ENCODE measurements at regions not wholly inside any gene's neighbourhood (a gene's known extent, or its start where the extent isn't known, plus 50 kb on each side); places are given as distances from the start of the nearest gene placed in this dataset.
"Not testable (repeated sequence)": the region's sequence is repeated elsewhere in the genome, so short reads cannot be mapped to it uniquely, and the experiment has no call there.

DNA sequence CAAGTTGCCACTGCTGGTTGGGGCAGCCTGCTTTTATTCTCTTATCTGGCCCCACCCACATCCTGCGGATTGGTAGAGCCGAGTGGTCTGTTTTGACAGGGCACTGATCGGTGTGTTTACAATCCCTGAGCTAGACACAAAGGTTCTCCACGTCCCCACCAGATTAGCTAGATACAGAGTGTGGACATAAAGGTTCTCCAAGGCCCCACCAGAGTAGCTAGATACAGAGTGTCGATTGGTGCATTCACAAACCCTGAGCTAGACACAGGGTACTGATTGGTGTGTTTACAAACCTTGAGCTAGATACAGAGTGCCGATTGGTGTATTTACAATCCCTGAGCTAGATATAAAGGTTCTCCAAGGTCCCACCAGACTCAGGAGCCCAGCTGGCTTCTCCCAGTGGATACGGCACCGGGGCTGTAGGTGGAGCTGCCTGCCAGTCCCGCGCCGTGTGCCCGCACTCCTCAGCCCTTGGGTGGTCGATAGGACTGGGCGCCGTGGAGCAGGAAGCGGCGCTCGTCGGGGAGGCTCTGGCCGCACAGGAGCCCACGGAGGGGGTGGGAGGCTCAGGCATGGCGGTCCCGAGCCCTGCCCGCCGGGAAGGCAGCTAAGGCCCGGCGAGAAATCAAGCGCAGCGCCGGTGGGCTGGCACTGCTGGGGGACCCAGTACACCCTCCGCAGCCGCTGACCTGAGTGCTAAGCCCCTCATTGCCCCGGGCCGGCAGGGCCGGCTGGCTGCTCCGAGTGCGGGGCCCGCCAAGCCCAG, 157.8 kb upstream of the PPP1R3A start:
- DNase-seq = not testable (repeated sequence)

DNA sequence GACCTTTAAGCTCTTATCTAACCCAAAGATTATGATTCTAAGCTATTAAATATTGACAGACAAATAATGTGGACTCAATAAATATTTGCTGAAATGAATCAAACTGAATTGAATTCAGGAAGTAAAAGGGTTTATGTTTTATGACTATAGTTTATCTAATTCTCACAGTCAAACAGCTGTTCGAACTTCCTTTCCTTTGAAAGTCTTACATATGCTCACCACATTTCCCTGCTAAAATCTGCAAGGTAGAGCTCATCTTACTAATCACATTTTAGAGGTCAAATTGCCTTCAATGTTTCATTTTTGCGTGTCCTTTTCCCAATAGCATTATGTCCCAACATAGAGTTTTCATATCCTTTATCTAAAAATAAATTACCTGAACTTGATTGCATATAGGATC, 154.9 kb upstream of the PPP1R3A start:
- no peak for DNase-seq

DNA sequence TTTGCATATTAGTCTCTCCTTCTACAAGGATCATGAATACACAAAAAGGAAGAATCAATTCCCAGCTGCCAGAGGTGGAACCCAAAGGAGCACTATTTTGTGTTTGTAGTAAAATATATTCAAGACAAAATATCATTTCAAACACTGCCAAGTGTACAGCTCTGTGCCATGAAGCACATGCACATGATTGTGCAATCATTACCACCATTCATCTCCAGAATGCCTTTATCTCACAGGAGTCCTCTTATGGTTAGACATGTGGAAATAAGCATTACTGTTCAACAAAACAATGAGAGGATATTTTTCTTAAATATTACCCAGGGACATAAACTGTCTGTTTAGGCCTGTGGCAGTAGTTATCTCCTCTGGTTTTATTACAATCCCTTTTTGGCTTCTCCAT, 151.4 kb upstream of the PPP1R3A start:
- no peak for DNase-seq

DNA sequence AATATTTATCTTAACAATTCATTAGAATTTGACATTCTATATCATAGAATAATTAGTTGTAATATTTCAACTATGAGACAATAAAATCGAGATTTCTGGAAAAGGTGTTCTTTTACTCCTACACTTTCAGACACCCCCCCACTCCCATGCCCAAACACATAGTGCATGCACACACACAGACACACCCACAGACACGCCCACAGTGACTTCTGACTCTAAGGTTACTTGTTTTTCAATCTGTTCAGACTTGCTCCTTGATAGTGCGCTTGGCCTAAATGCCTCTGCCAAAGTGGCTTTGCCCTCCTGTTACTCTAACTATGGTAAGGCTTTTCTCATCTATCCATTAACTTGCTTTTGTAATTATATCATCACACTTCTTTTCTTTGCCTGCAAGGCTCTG, 144.0 kb upstream of the PPP1R3A start:
- no peak for DNase-seq

DNA sequence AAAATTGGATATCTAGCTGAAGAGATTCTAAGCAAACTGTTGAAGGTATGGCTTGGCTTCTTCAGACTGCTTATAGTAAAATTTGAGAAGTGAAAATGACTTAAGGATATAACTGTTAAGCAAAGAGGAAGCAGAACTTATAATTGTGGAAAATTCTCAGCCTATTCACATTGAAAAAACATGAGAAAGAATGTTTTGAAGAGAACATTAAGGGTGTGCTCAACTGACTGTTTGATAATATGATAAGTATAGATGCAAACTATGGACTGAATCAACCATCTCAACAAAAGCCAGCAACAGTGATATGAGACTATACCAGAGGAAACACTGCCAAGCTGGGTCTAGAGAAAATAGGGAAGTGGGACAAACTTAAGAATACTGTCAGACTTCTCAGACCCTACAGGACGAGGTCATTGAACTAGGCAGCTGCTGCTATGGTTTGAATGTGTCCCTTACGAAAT, 133.1 kb upstream of the PPP1R3A start:
- DNase-seq = no peak

DNA sequence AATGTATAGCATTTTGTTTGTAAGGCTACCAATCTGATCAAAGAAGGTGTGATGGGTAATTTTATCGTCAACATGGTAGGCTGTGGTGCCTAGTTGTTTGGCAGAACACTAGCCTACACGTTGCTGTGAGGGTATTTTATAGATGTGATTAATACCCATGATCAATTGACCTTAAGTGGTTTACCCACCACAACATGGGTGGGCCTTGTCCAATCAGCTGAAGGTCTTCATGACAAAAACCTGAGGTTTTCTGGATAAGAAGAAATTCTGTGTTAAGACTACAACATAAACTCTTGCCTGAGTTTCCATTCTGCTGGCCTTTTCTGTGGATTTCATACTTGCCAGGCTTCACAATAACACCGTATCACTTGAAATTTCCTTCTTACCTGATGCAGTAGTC, 131.8 kb upstream of the PPP1R3A start:
- no peak for DNase-seq

DNA sequence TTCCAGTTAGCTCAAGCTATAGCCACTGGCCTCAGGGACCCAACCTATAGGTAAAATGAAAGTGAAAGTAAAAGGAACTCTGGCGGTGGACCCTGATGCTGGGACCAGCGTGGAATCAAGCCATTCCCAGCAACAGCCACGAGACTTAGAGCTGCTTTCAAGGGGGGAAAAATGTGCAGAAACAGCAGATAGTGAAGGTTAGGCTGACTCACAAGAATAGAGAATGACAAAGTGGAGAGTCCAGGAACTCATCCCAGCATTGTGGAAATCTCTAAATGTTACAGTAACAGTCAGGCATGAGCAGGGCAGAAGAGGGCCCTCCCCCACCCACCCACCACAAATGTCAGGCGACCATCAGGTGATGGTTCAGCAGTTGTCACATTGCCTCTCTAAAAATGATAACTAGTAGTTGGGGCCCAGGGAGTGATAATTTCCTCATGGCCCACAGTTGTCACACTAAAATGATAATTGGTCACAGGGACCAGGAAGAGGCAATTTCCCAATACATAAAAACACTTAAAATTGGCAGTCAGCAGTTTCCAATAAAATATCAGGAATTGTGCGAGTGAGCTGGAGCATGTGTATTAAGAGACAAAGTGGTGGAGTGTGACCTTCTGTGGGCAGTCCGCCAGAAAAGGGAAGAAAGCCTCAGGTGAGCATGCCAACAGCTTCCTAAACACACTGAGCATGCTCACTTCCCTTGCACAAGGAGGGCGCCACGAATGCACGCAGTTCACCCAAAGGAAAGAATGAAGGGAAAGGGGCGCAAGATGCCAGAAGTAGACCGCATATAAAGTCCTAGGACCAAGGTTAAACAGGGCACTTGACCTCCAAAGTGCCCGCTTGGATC, 129.8 kb upstream of the PPP1R3A start:
- peak; percentile 19 to 36 for DNase-seq

DNA sequence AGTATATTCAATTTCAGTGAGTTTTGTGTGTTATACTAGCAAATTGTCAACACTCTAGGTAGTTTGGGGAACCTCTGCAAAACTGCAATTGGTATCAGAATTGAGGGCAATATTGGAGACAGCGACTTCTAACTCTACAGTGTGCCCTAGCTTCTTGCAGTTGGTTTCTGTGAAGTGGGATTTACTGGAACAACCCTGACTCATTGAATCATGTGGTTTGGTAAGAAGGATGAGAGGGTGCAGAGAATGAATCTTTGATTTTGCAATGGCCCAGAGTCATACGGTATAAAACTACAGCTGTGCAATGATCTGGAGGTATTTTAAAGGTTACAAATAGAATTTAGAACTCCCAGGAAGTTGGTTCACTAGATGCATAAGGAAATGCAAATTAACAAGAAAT, 129.1 kb upstream of the PPP1R3A start:
- DNase-seq = no peak

DNA sequence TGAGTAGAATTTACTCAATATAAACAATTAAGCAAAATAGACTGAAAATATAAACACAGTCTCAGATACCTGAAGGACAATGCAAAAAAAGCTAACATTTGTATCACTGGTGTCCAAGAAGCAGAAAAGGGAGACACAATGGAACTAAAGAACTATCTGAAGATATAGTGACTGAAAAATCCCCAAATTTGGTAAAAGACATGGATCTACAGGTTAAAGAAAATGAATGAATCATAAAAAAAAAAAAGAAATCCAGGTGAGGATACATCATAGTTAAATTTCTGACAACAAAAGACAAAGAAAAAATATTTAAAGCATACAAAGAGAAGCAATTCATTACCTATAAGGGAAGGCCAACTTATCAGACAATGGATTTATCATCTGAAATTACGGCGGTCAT, 114.7 kb upstream of the PPP1R3A start:
- no peak for DNase-seq

DNA sequence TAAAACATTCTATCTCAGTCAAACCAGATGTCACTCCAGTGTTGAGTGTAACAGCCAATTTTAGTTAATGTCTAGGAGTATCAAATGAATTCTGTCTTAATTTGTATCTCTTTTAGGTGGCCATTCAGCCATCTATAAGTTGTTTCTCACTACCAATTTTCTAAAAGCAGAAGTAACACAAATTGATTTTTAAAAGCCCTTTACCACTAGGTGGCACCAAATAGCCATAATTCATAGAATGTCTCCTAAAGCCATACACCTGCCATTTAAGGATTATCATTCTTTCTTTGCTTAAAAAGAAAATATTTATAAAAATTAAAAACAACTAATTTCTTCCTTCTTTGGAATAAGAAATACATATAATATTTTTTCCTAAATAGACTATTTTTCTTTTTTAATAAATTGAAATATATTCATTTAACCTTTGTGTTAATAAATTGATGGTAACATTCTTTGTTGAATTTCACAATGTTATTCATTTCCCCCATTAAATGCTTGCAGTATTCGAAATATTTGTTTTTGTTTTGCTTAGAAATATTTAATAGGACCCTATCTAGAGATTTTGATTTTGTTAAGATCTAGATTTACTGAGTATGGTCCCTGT, 107.8 kb upstream of the PPP1R3A start:
- DNase-seq = peak; percentile 83 to 84

DNA sequence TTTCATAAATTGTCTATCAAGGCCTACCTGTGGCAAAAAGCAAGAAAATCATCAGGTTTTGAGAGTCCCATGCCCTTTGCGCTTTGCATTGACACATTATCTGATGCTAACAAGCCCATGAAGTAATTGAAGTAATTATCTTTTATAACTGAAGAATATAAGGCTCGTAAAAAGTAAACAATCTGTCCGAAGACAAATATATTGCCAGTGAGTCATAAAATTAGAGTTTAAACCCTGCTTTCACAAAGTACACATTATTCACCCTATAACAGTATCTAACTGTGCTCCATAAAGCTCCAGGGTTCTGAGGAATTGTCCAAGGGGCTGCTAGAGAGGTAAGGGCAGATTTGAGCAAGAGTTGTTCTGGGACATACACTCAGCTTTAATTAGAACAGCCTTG, 102.3 kb upstream of the PPP1R3A start:
- peak in 1 of 2 experiments; percentile 50 for DNase-seq

DNA sequence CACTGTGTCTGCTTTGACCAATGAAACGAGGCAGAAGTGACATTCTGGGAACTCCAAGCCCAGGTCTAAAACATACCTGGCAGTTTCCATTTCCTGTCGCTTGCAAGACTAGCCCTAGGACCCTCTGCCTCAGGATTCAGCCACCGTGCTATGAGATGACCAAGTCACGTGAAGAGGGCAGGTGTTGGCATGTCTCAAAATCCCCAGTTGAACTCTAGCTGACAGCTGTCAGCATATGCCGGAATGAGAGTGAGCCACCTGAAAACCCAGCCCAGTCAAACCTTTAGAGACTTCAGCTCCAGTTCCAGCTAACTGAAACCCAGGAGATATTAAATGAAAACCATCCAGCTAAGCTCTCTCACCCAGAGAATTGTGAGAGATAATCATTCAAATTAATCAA, 89.9 kb upstream of the PPP1R3A start:
- no peak for DNase-seq

DNA sequence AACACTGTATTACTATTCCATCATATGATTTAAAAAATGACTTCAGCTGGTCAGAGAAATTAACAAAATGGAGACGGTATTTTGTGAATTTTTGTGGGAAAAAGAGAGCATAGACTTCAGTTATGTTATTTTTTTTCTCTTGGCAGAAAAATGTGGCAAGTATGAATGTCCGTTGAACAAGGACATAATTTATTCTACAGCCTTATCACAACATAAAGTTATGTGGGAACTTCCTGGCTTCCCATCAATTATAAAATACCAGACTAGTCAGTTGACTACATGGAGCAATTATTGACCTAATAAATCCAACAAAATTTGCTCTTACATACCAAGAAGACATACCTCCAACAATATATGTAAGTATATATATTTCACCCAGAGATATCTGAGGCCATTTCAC, 88.6 kb upstream of the PPP1R3A start:
- DNase-seq = no peak

DNA sequence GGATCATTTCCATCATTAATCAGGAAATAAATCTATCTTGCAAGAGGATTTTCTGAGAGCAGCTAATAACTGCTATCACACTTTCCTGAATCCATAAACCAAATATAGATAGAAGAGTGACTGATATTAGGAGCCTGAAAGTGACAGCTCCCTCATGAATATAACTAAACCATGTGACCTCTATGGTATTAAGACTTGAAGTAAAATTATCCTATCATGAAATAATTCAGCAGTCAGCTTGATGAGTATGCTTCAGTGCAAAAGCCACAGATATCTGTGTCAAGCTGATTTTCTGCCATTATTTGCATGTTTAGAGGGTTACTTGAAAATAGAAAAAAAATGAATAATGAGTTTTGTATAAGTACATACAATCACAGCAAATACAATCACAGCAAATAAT, 80.1 kb upstream of the PPP1R3A start:
- DNase-seq = no peak

DNA sequence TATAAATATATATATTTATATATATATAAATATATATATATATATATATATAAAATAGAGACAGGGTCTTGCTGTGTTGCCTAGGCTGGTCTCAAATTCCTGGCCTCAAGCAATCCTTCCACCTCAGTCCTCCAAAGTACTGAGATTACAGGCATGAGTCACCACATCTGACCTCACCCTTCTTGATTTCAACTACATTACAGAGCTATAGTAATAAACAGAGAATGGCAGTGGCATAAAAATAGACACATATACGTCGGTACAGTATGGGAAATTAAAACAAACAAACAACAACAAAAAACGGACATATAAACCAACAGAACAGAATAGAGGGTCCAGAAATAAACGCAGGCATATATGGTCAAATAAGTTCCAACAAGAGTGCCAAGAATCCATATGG, 77.6 kb upstream of the PPP1R3A start:
- DNase-seq = no peak

DNA sequence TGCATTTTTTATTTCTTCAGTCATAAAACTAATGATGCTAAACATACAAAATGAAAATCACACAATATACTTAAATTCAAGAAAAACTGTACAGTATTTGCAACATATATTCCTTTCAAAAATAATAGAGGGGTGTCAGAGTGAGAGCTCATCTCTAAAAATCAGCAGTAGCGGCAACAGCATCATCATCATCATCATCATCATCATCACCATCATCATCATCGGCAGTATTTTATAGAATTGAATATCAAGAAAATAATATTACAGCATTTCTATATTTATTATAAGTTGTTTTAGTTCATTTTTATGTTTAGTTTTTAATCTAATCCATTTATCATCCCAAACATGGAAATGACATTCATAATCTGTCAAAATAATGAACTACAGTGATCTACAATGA, 67.4 kb upstream of the PPP1R3A start:
- DNase-seq = no peak

DNA sequence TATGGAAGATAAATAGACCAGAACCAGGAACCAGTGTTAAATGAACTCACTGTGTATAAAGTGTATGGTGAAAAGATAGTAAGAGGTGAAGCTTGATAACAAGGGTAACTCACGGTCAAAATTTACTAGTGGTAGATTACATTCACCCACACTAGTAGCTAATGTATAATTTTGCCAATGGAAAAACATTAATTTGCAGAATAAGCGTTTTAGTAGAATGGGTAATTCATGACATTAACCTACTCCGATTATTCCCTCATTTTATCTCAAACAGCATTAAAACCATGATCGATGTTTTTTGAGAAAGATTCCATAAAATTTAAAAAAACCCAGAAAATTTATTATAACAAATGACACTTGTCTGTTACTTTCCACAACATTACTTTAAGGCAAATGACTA, 57.7 kb upstream of the PPP1R3A start:
- DNase-seq = no peak

DNA sequence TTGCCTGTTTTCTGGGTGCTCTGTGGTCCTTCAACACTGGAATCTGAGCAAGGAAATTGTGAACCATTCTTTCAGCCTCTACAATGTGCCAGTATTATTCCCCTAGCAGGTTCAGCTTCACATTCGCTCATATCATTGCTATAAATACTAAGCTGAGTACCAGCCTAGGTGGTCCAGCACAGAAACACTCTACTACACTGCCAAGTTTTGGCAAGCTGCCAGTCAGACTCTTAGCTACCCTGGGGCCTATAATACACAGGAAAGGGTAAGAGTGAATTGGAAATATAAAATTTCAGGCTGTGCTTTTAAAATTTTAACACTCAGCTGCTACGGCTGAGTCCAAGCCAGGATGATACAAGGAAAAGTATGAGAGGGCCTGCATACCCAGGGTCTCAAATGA, 49.9 kb upstream of the PPP1R3A start:
- DNase-seq = peak; percentile 1 to 52

Measured in NCI-H2081 (cell line).